Gastrocnemius medialis (tissue), 4 donors: ENCODE measurements at regions not wholly inside any gene's neighbourhood (a gene's known extent, or its start where the extent isn't known, plus 50 kb on each side); places are given as distances from the start of the nearest gene placed in this dataset.

ENCODE experiments used
- ATAC-seq, 2 donors: fragments of 150-250 bp; one replicate each; pipeline ENCODE4 v1.9.1; 2016
- DNase-seq, 2 donors: peaks; one replicate each; pipeline ENCODE4 v3.0.0-alpha.2; 2019
- H3K27ac ChIP-seq, 4 donors: fragments of 200-600 bp; sonication (generic); 1 replicate in 1 of 4; 2 replicates in 3 of 4; pipeline ENCODE4 v1.5.1; 2016 to 2018; ENCODE audit warnings: mild to moderate bottlenecking in 2 of 4, moderate library complexity in 1 of 4
- H3K27me3 ChIP-seq, 3 donors: fragments of 200-600 bp; sonication (generic) in 2 of 3; 1 replicate in 1 of 3; 2 replicates in 2 of 3; pipeline versions ENCODE4 v1.5.1 to v1.6.0; 2016 to 2019; ENCODE audit warnings: mild to moderate bottlenecking in 1 of 3, moderate library complexity in 1 of 3
- H3K36me3 ChIP-seq, 2 donors: fragments of 200-600 bp; sonication (generic) in 1 of 2; one replicate each; pipeline ENCODE4 v1.5.1; 2017 to 2018
- H3K4me1 ChIP-seq, 2 donors: fragments of 200-600 bp; sonication (generic) in 1 of 2; one replicate each; pipeline ENCODE4 v1.5.1; 2016 to 2017; ENCODE audit warnings: mild to moderate bottlenecking in 2 of 2
- H3K4me3 ChIP-seq, 4 donors: fragments of 200-600 bp; sonication (generic) in 3 of 4; 1 replicate in 1 of 4; 2 replicates in 3 of 4; pipeline ENCODE4 v1.5.1; 2016 to 2019; ENCODE audit warnings: mild to moderate bottlenecking in 2 of 4
- H3K9me3 ChIP-seq, 3 donors: fragments of 200-600 bp; sonication (generic) in 2 of 3; 1 replicate in 1 of 3; 2 replicates in 2 of 3; pipeline ENCODE4 v1.5.1; 2016 to 2019
- CTCF ChIP-seq, 5 experiments: fragments of 450-650 bp in 3 of 5; fragments of 200-600 bp in 2 of 5; sonication (generic) in 2 of 5; IDR thresholded peaks in 4 of 5; conservative IDR thresholded peaks in 1 of 5; 1 replicate in 4 of 5; 2 replicates in 1 of 5; pipeline ENCODE4 v1.5.1; 2016 to 2019; ENCODE audit warnings: antibody characterized with exemption in 5 of 5, mild to moderate bottlenecking in 3 of 5, moderate library complexity in 3 of 5
- POLR2A ChIP-seq, 2 donors: fragments of 450-650 bp; IDR thresholded peaks; one replicate each; pipeline ENCODE4 v1.6.1; 2017; ENCODE audit warnings: antibody characterized with exemption in 2 of 2, mild to moderate bottlenecking in 2 of 2, moderate library complexity in 2 of 2
- in situ Hi-C, 4 donors: fragments of 200-750 bp; cut with MboI; loops; one replicate each; pipeline versions ENCODE4 v1.15.0 to v1.8.0; 2017; ENCODE audit warnings: low sequenced_read_pairs in 4 of 4
- intact Hi-C: fragments of 100-400 bp; cut with DNase I; formaldehyde crosslinking; loops from one replicate; pipeline ENCODE4 v1.15.1; 2023; ENCODE audit warnings: low total_unique reads

GRCh38 chr2:147509821-147510220 lies 335.0 kb upstream of the ACVR2A start:
- DNase-seq = no peak
- in situ Hi-C loops = no loop called here

GRCh38 chr2:147506889-147507288 lies 337.9 kb upstream of the ACVR2A start:
- intact Hi-C loops = no loop called here
- no peak for TF ChIP-seq CTCF (IDR thresholded peaks at IDR 0.05 in 4 of 5, conservative IDR thresholded peaks at IDR 0.05 in 1 of 5)
- no peak for TF ChIP-seq POLR2A (IDR thresholded peaks at IDR 0.05)

More at GRCh38 chr2:147509821-147510220, 335.0 kb upstream of the ACVR2A start:
- ATAC-seq = no peak
- Histone ChIP-seq H3K27me3 (no peaks in the 10 kb centered on the region), H3K36me3 (no peaks in the 10 kb centered on the region), H3K4me1 (peaks cover 0 to 4% of the 10 kb centered on the region in 2 donors), H3K4me3 (no peak overlapping the region), H3K9me3 (no peaks in the 10 kb centered on the region), H3K27ac (no peak overlapping the region)
- intact Hi-C loops = no loop called here
- no peak for TF ChIP-seq POLR2A (IDR thresholded peaks at IDR 0.05)
- no peak for TF ChIP-seq CTCF (IDR thresholded peaks at IDR 0.05 in 4 of 5, conservative IDR thresholded peaks at IDR 0.05 in 1 of 5)

GRCh38 chr2:147502711-147503290 lies 342.0 kb upstream of the ACVR2A start:
- in situ Hi-C loops (no loop called here), intact Hi-C loops (no loop called here)
- Histone ChIP-seq H3K9me3 (no peaks in the 10 kb centered on the region), H3K27ac (no peak overlapping the region), H3K27me3 (no peaks in the 10 kb centered on the region), H3K4me1 (no peaks in the 10 kb centered on the region), H3K36me3 (no peaks in the 10 kb centered on the region), H3K4me3 (no peak overlapping the region)
- ATAC-seq = no peak
- no peak for DNase-seq
- TF ChIP-seq POLR2A (IDR thresholded peaks at IDR 0.05) = no peak
- TF ChIP-seq CTCF (IDR thresholded peaks at IDR 0.05 in 4 of 5, conservative IDR thresholded peaks at IDR 0.05 in 1 of 5) = no peak

More at GRCh38 chr2:147506889-147507288, 337.9 kb upstream of the ACVR2A start:
- H3K4me3 ChIP-seq = no peak overlapping the region
- ATAC-seq = no peak
- no peaks in the 10 kb centered on the region for H3K9me3 ChIP-seq
- DNase-seq = no peak
- in situ Hi-C loops = no loop called here
- H3K4me1 ChIP-seq = peaks cover 0 to 4% of the 10 kb centered on the region in 2 donors
- H3K27me3 ChIP-seq = no peaks in the 10 kb centered on the region
- no peaks in the 10 kb centered on the region for H3K36me3 ChIP-seq
- H3K27ac ChIP-seq = no peak overlapping the region

GRCh38 chr2:147501968-147502367 lies 342.9 kb upstream of the ACVR2A start:
- H3K27ac ChIP-seq = no peak overlapping the region
- no peak for DNase-seq
- no peak for ATAC-seq
- TF ChIP-seq CTCF (IDR thresholded peaks at IDR 0.05 in 4 of 5, conservative IDR thresholded peaks at IDR 0.05 in 1 of 5) = no peak
- TF ChIP-seq POLR2A (IDR thresholded peaks at IDR 0.05) = no peak
- H3K36me3 ChIP-seq = no peaks in the 10 kb centered on the region
- no peak overlapping the region for H3K4me3 ChIP-seq
- H3K9me3 ChIP-seq = no peaks in the 10 kb centered on the region
- intact Hi-C loops = loop anchor here (1.0 kb wide), 1 partner anchor 25 kb away; no protein-coding TSS in a partner anchor
- H3K27me3 ChIP-seq = no peaks in the 10 kb centered on the region
- in situ Hi-C loops = no loop called here
- no peaks in the 10 kb centered on the region for H3K4me1 ChIP-seq
